ENCODE measurements at regions not wholly inside any gene's neighbourhood (a gene's known extent, or its start where the extent isn't known, plus 50 kb on each side); places are given as distances from the start of the nearest gene placed in this dataset.

DNA sequence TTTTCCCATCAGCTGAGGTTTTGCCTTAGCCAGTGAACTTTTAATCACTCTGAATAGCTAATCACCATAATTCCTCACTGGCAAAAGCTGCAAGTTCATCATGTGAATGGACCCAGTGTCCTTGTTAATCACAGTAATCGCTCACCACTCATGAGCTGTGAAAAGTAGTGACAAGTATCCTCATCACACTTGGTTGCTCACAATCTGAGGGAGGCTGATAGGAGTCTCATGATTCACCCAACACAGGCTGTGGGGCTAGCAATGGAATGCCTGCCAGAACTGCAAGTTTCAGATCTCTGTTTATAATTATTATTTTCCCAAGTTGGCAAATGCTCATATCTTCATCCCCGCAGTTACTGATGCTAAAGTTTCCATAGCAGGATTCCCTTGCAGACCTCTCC is 467.2 kb downstream of the KIF4B start:
- TF ChIP-seq POLR2AphosphoS5 (IDR thresholded peaks at IDR 0.05; ENCODE audit: low read depth, low read length) (no peak), CEBPB (IDR thresholded peaks at IDR 0.05; ENCODE audit: low read depth, low read length) (no peak), SP1 (IDR thresholded peaks at IDR 0.05; ENCODE audit: low read depth, low read length) (no peak), RBBP5 (IDR thresholded peaks at IDR 0.05; ENCODE audit: borderline replicate concordance, low read depth, low read length) (no peak), JUND (IDR thresholded peaks at IDR 0.05; ENCODE audit: low read length) (no peak), TBP (IDR thresholded peaks at IDR 0.05; ENCODE audit: low read depth, low read length) (no peak), CHD2 (IDR thresholded peaks at IDR 0.05; ENCODE audit: low read length) (no peak)
- TF ChIP-seq, protein P1, sequence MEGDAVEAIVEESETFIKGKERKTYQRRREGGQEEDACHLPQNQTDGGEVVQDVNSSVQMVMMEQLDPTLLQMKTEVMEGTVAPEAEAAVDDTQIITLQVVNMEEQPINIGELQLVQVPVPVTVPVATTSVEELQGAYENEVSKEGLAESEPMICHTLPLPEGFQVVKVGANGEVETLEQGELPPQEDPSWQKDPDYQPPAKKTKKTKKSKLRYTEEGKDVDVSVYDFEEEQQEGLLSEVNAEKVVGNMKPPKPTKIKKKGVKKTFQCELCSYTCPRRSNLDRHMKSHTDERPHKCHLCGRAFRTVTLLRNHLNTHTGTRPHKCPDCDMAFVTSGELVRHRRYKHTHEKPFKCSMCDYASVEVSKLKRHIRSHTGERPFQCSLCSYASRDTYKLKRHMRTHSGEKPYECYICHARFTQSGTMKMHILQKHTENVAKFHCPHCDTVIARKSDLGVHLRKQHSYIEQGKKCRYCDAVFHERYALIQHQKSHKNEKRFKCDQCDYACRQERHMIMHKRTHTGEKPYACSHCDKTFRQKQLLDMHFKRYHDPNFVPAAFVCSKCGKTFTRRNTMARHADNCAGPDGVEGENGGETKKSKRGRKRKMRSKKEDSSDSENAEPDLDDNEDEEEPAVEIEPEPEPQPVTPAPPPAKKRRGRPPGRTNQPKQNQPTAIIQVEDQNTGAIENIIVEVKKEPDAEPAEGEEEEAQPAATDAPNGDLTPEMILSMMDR (IDR thresholded peaks at IDR 0.05; ENCODE audit: control extremely low read depth in 1 of 3, insufficient read depth in 1 of 3, low read depth in 1 of 3, low read length in 3 of 3) = no peak

All from H1 (cell line).